Ovary (tissue), 7 donors: ENCODE measurements at regions not wholly inside any gene's neighbourhood (a gene's known extent, or its start where the extent isn't known, plus 50 kb on each side); places are given as distances from the start of the nearest gene placed in this dataset.
"Not testable (repeated sequence)": the region's sequence is repeated elsewhere in the genome, so short reads cannot be mapped to it uniquely, and the experiment has no call there.

Experiments
- DNase-seq, 5 donors: peaks; one replicate each; pipeline ENCODE4 v3.0.0-alpha.2; 2019 to 2020
- H3K27ac ChIP-seq, 2 donors: fragments of 200-600 bp; one replicate each; pipeline versions ENCODE4 v1.5.1 to v1.8.0; 2019 to 2022
- H3K27me3 ChIP-seq: fragments of 200-600 bp; one replicate; pipeline ENCODE4 v1.8.0; 2022
- H3K36me3 ChIP-seq: fragments of 200-600 bp; sonication (generic); one replicate; pipeline ENCODE4 v1.5.1; 2019
- H3K4me1 ChIP-seq: one replicate; pipeline ENCODE4 v1.8.1; 2013; ENCODE audit warnings: mild to moderate bottlenecking, moderate library complexity; ENCODE audit not compliant: insufficient read depth
- H3K4me3 ChIP-seq: fragments of 200-600 bp; sonication (generic); one replicate; pipeline ENCODE4 v1.5.1; 2017
- H3K9me3 ChIP-seq, 2 donors: fragments of 200-600 bp in 1 of 2; sonication (generic) in 1 of 2; one replicate each; pipeline versions ENCODE4 v1.5.1 to v1.8.1; 2013 to 2019; ENCODE audit warnings: mild to moderate bottlenecking in 1 of 2, moderate library complexity in 1 of 2
- EP300 ChIP-seq: sonication (generic); formaldehyde crosslinking; IDR thresholded peaks from one replicate; pipeline ENCODE4 v1.6.1; 2017; ENCODE audit warnings: antibody characterized with exemption
- POLR2A ChIP-seq: fragments of 450-650 bp; IDR thresholded peaks from one replicate; pipeline ENCODE4 v1.6.1; 2017; ENCODE audit warnings: antibody characterized with exemption, mild to moderate bottlenecking, moderate library complexity
- WGBS, 3 donors: extraction: QIAGEN DNeasy Blood & Tissue Kit in 1 of 3; methylation state at CpG; one replicate each; pipeline versions ENCODE4 v1.1.5 to v1.1.7; 2013 to 2017; 5-methylcytosine and 5-hydroxymethylcytosine counted together
- intact Hi-C, 4 donors: fragments of 100-400 bp; cut with DNase I; formaldehyde crosslinking; loops; one replicate each; pipeline versions ENCODE4 v1.11.0 to v1.15.1; 2022 to 2023
- TF ChIP-seq, protein P1 (sequence below), 3 donors: fragments of 450-650 bp in 2 of 3; fragments of 200-600 bp in 1 of 3; IDR thresholded peaks; one replicate each; pipeline versions ENCODE4 v1.5.1 to v1.8.0; 2016 to 2022; ENCODE audit warnings: antibody characterized with exemption in 3 of 3, mild to moderate bottlenecking in 1 of 3
- donor health status: DM: no; HTN: no; CAD: no; lungs with moderate emphysema.
- donor health status: DM: no; HTN: no; CAD: no.
- donor health status: Bipolar disorder and iron deficiency.
- donor health status: DM: no; HTN: no; CAD: no.
- donor health status: DM: yes; HTN: yes; CAD: no.

DNA sequence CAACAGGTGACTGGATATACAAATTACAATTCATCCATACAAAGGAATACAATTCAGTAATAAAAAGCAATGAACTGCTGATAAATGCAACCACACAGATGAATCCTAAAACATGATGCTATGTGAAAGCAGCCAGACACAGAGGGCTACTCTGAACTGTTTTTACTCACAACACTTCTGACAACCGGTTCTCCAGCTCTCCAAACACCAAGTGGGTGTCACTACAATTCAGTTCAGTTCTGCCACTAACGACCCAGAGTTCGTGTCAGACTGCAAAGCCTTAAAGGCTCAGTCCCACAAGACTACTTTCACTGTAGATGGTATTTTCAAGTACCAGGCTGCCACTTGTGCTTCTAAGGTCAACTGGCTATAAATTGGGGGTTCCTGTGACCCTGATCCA lies 119.4 kb downstream of the SLC16A1 start:
- no peaks in the 10 kb centered on the region for H3K9me3 ChIP-seq
- 23 to 31% (median 24%) methylated on average over 3 of the region's 3 CpGs for WGBS, 3 donors
- no peak overlapping the region for H3K4me3 ChIP-seq
- H3K4me1 ChIP-seq, result no peaks in the 10 kb centered on the region
- no peaks in the 10 kb centered on the region for H3K27me3 ChIP-seq
- TF ChIP-seq POLR2A (no peak), EP300 (no peak)
- TF ChIP-seq, protein P1, sequence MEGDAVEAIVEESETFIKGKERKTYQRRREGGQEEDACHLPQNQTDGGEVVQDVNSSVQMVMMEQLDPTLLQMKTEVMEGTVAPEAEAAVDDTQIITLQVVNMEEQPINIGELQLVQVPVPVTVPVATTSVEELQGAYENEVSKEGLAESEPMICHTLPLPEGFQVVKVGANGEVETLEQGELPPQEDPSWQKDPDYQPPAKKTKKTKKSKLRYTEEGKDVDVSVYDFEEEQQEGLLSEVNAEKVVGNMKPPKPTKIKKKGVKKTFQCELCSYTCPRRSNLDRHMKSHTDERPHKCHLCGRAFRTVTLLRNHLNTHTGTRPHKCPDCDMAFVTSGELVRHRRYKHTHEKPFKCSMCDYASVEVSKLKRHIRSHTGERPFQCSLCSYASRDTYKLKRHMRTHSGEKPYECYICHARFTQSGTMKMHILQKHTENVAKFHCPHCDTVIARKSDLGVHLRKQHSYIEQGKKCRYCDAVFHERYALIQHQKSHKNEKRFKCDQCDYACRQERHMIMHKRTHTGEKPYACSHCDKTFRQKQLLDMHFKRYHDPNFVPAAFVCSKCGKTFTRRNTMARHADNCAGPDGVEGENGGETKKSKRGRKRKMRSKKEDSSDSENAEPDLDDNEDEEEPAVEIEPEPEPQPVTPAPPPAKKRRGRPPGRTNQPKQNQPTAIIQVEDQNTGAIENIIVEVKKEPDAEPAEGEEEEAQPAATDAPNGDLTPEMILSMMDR (IDR thresholded peaks at IDR 0.05), result no peak
- H3K36me3 ChIP-seq, result no peaks in the 10 kb centered on the region
- intact Hi-C loops, result no loop called here
- no peak overlapping the region for H3K27ac ChIP-seq
- no peak for DNase-seq

DNA sequence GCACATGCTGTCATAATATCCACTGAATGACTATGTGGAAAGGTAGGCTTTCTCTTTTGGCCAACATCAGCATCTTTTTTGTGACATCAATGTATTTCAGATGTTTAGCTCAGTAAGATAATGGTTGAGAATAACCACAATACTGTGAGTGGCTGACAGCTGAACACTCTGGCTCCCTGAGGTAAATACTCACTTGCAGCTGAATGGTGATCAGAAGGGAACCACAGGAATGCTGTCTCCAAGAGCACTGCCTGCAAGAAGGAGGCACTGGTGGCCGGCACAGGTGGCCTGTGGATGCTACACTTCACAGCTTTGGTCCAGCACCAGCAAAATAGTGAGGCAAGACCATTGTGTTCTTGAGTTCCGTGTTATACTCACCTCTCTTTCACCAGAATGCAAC lies 118.7 kb upstream of the PPM1J start:
- no peak for DNase-seq
- H3K9me3 ChIP-seq, result no peaks in the 10 kb centered on the region
- H3K27me3 ChIP-seq, result no peaks in the 10 kb centered on the region
- 80 to 82% (median 81%) methylated on average over 2 of the region's 2 CpGs for WGBS, 3 donors
- H3K27ac ChIP-seq, result no peak overlapping the region
- no peaks in the 10 kb centered on the region for H3K36me3 ChIP-seq
- no peak for TF ChIP-seq POLR2A
- no peak for TF ChIP-seq EP300
- TF ChIP-seq, protein P1 (IDR thresholded peaks at IDR 0.05), result no peak
- intact Hi-C loops, result no loop called here
- H3K4me1 ChIP-seq, result no peaks in the 10 kb centered on the region
- no peak overlapping the region for H3K4me3 ChIP-seq

DNA sequence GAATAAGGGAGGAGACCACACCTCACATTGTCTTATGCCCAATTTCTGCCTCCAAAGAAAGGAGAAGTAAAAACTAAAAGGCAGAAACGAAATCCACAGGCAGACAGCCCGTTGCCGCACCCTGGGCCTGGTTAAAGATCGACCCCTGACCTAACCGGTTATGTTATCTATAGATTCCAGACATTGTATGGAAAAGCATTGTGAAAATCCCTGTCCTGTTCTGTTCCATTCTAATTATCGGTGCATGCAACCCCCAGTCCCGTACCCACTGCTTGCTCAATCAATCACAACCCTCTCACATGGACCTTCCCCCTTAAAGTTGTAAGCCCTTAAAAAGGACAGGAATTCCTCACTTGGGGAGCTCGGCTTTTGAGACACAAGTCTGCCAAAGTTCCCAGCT lies 117.1 kb upstream of the PPM1J start:
- H3K4me1 ChIP-seq, H3K27ac ChIP-seq, H3K36me3 ChIP-seq, intact Hi-C loops, H3K9me3 ChIP-seq, DNase-seq, H3K4me3 ChIP-seq, H3K27me3 ChIP-seq: not testable (repeated sequence)
- WGBS, 3 donors, result 85 to 92% (median 88%) methylated on average over 8 of the region's 8 CpGs

DNA sequence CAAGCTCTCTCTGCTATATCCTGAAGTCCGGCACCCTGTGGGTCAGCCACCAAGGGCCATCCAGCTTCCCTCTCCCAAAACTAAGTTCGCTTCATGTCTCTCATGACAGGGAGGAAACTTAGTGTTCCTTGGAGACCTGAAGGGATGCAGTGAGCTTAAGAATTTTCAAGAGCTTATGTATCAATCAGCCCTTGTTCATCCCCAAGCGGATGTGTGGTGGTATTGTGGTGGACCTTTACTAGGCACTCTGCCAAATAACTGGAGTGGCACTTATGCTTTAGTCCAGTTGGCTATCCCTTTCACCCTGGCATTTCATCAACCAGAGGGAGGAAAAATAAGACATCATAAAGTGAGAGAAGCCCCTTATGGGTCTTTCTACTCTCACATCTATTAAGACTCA lies 114.6 kb upstream of the PPM1J start:
- H3K4me3 ChIP-seq, H3K27ac ChIP-seq, DNase-seq, H3K4me1 ChIP-seq, H3K9me3 ChIP-seq, H3K36me3 ChIP-seq, H3K27me3 ChIP-seq, intact Hi-C loops: not testable (repeated sequence)
- 98% methylated on average over 3 of the region's 3 CpGs for WGBS, 3 donors

DNA sequence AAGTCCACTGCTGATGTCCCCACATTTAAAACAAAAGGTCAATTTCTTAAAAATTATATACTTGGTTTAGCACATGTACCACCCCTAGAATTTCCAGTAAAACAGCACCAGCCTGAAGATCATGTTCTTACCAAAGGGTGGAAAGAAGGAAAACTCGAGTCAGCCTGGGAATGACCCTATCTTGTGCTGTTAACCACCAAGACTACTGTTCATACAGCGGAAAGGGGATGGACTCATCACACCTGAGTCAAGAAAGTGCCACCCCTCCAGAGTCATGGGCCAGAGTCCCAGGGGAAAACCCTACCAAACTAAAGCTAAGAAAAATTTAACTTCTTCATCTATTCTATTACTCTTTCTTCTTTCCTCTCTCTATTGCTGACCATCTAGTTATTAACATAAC lies 113.6 kb upstream of the PPM1J start:
- Histone ChIP-seq H3K4me1 (no peaks in the 10 kb centered on the region), H3K36me3 (no peaks in the 10 kb centered on the region)
- intact Hi-C loops, result no loop called here

DNA sequence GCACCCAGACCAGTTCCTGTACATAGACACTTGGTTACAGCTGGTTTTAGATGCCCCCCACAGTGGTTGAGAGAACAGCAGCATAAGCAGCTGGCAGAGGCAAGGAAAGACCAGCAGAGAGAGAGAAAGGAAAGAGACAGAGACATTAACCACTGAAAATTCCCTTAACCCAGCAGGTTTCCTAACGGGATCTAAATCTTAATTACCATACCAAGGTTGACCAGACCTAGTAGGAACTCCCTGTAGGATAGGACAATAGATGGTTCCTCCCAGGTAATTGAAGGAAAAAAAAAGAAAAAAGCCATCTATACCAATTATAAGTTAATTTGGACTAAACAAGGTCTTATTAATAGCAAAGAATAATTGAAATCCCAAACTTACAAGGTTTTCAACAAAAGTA lies 112.3 kb upstream of the PPM1J start:
- DNase-seq, H3K9me3 ChIP-seq, H3K4me3 ChIP-seq, H3K27ac ChIP-seq, H3K27me3 ChIP-seq, H3K36me3 ChIP-seq, H3K4me1 ChIP-seq, intact Hi-C loops: not testable (repeated sequence)
- 60 to 71% (median 63%) methylated on average over 1 of the region's 1 CpG for WGBS, 3 donors

More for the DNA sequence above, 113.6 kb upstream of the PPM1J start:
- DNase-seq, result no peak
- TF ChIP-seq, protein P1 (IDR thresholded peaks at IDR 0.05), result no peak
- TF ChIP-seq POLR2A, result no peak
- no peak for TF ChIP-seq EP300
- Histone ChIP-seq H3K27ac (no peak overlapping the region), H3K27me3 (no peaks in the 10 kb centered on the region), H3K9me3 (no peaks in the 10 kb centered on the region), H3K4me3 (no peak overlapping the region)
- WGBS, 3 donors, result 74 to 78% (median 75%) methylated on average over 2 of the region's 2 CpGs
